ENCODE measurements at regions not wholly inside any gene's neighbourhood (a gene's known extent, or its start where the extent isn't known, plus 50 kb on each side); places are given as distances from the start of the nearest gene placed in this dataset.

- TF ChIP-seq CTCF (IDR thresholded peaks at IDR 0.05): no peak
- no peak for TF ChIP-seq POLR2A (IDR thresholded peaks at IDR 0.05)
These were observed 108.6 kb downstream of the AKAP11 start for GRCh38 chr13:42380420-42381164.
